ENCODE measurements at regions not wholly inside any gene's neighbourhood (a gene's known extent, or its start where the extent isn't known, plus 50 kb on each side); places are given as distances from the start of the nearest gene placed in this dataset.

- no peaks in the 10 kb centered on the region for H4K20me1 ChIP-seq (ENCODE audit: insufficient read depth, poor library complexity, severe bottlenecking)
- no peaks in the 10 kb centered on the region for H3K4me1 ChIP-seq (ENCODE audit: insufficient read depth)
- no peaks in the 10 kb centered on the region for H3K36me3 ChIP-seq (replicated peaks; ENCODE audit: insufficient read depth, low read depth)
- no peak for DNase-seq (ENCODE audit: low spot score)
- H3K4me2 ChIP-seq = no peak overlapping the region
- H3K27me3 ChIP-seq = no peaks in the 10 kb centered on the region
- H3K9me3 ChIP-seq (ENCODE audit: low read depth) = no peaks in the 10 kb centered on the region
- no peak for TF ChIP-seq CTCF (IDR thresholded peaks at IDR 0.05; ENCODE audit: poor library complexity)
- TF ChIP-seq EZH2 (IDR thresholded peaks at IDR 0.05; ENCODE audit: borderline replicate concordance) = no peak
- TF ChIP-seq EZH2phosphoT487 (IDR thresholded peaks at IDR 0.05; ENCODE audit: low read depth, severe bottlenecking, unreplicated experiment) = no peak
- H3K4me3 ChIP-seq = no peak overlapping the region
- H3K27ac ChIP-seq = no peak overlapping the region
- no peak overlapping the region for H2AFZ ChIP-seq
- 94% methylated on average over 2 of the region's 2 CpGs for WGBS (ENCODE audit: low lambda C conversion rate, missing lambda C conversion rate)
- no peaks in the 10 kb centered on the region for H3K79me2 ChIP-seq
- H3K9me2 ChIP-seq (replicated peaks; ENCODE audit: insufficient read depth) = no peaks in the 10 kb centered on the region
Observed at GRCh38 chr21:28454564-28455252, 538.0 kb downstream of the LTN1 start.

GRCh38 chr21:28447462-28447861, 545.2 kb downstream of the LTN1 start:
- no peaks in the 10 kb centered on the region for H3K9me2 ChIP-seq (replicated peaks; ENCODE audit: insufficient read depth)
- no peaks in the 10 kb centered on the region for H3K36me3 ChIP-seq (replicated peaks; ENCODE audit: insufficient read depth, low read depth)
- no peak overlapping the region for H3K4me3 ChIP-seq
- no peaks in the 10 kb centered on the region for H3K9me3 ChIP-seq (ENCODE audit: low read depth)
- no peaks in the 10 kb centered on the region for H4K20me1 ChIP-seq (ENCODE audit: insufficient read depth, poor library complexity, severe bottlenecking)
- WGBS (ENCODE audit: low lambda C conversion rate, missing lambda C conversion rate) = 93% methylated on average over 1 of the region's 1 CpG
- DNase-seq (ENCODE audit: low spot score) = no peak
- no peak overlapping the region for H3K4me2 ChIP-seq
- H3K27ac ChIP-seq = no peak overlapping the region
- H3K4me1 ChIP-seq (ENCODE audit: insufficient read depth) = no peaks in the 10 kb centered on the region
- no peak overlapping the region for H2AFZ ChIP-seq
- no peaks in the 10 kb centered on the region for H3K27me3 ChIP-seq
- no peaks in the 10 kb centered on the region for H3K79me2 ChIP-seq
- no peak for TF ChIP-seq CTCF (IDR thresholded peaks at IDR 0.05; ENCODE audit: poor library complexity)
- no peak for TF ChIP-seq EZH2phosphoT487 (IDR thresholded peaks at IDR 0.05; ENCODE audit: low read depth, severe bottlenecking, unreplicated experiment)
- TF ChIP-seq EZH2 (IDR thresholded peaks at IDR 0.05; ENCODE audit: borderline replicate concordance) = no peak

GRCh38 chr21:28445141-28445830, 547.4 kb downstream of the LTN1 start:
- no peaks in the 10 kb centered on the region for H3K36me3 ChIP-seq (replicated peaks; ENCODE audit: insufficient read depth, low read depth)
- H3K4me1 ChIP-seq (ENCODE audit: insufficient read depth) = no peaks in the 10 kb centered on the region
- 74% methylated on average over 3 of the region's 3 CpGs for WGBS (ENCODE audit: low lambda C conversion rate, missing lambda C conversion rate)
- no peaks in the 10 kb centered on the region for H3K9me2 ChIP-seq (replicated peaks; ENCODE audit: insufficient read depth)
- H2AFZ ChIP-seq = no peak overlapping the region
- H4K20me1 ChIP-seq (ENCODE audit: insufficient read depth, poor library complexity, severe bottlenecking) = no peaks in the 10 kb centered on the region
- H3K27me3 ChIP-seq = no peaks in the 10 kb centered on the region
- TF ChIP-seq EZH2 (IDR thresholded peaks at IDR 0.05; ENCODE audit: borderline replicate concordance) = no peak
- no peak for TF ChIP-seq EZH2phosphoT487 (IDR thresholded peaks at IDR 0.05; ENCODE audit: low read depth, severe bottlenecking, unreplicated experiment)
- TF ChIP-seq CTCF (IDR thresholded peaks at IDR 0.05; ENCODE audit: poor library complexity) = no peak
- H3K79me2 ChIP-seq = no peaks in the 10 kb centered on the region
- no peaks in the 10 kb centered on the region for H3K9me3 ChIP-seq (ENCODE audit: low read depth)
- DNase-seq (ENCODE audit: low spot score) = no peak
- H3K27ac ChIP-seq = peak overlapping the region; percentile 5
- H3K4me2 ChIP-seq = no peak overlapping the region
- no peak overlapping the region for H3K4me3 ChIP-seq
